HepG2 (cell line): ENCODE measurements at regions not wholly inside any gene's neighbourhood (a gene's known extent, or its start where the extent isn't known, plus 50 kb on each side); places are given as distances from the start of the nearest gene placed in this dataset.

Experiments used
- ATAC-seq: fragments of 200-7000 bp; cut with Tn5 transposase; 3 replicates; pipeline ENCODE4 v1.9.1; 2020; ENCODE audit warnings: mild to moderate bottlenecking, moderate library complexity
- BruUV-seq: library from RNA; stranded (reverse); fragments of 400-500 nt; replicated peaks from 2 replicates; lab custom pipeline; 2021; lab: Mats Ljungman, UMichigan
- CTCF ChIA-PET: fragments of 300-600 bp; formaldehyde crosslinking; extraction: SDS; loops from one replicate; lab custom pipeline; 2021; ENCODE audit warnings: low total read pairs, inconsistent platforms, low intra/inter-chr PET ratio; lab: Yijun Ruan, JAX
- POLR2A ChIA-PET: fragments of 350-600 bp; sonication (Branson Sonifier 250); formaldehyde crosslinking; loops from one replicate; lab custom pipeline; 2020; ENCODE audit warnings: antibody characterized with exemption, inconsistent platforms; lab: Yijun Ruan, JAX
- DNase-seq: peaks from one replicate; pipeline ENCODE4 v3.0.0-alpha.2; 2015; ENCODE audit warnings: low spot score
- FAIRE-seq: peaks from 3 replicates; lab custom pipeline; 2011; peaks lifted over from hg19 to GRCh38; lab: Jason Lieb, UNC
- H2AFZ ChIP-seq: one replicate; pipeline ENCODE4 v1.6.1; 2011; ENCODE audit warnings: low read length, inconsistent platforms
- H3K27ac ChIP-seq: fragments of 300-600 bp; 3 replicates; pipeline ENCODE4 v1.8.0; 2011; ENCODE audit warnings: mixed run types, mild to moderate bottlenecking, mixed read lengths, low read length, inconsistent platforms; ENCODE audit not compliant: insufficient read depth; ENCODE audit errors: extremely low read length
- H3K27me3 ChIP-seq, 2 experiments: fragments of 200-600 bp in 1 of 2; 2 replicates in 1 of 2; 3 replicates in 1 of 2; pipeline versions ENCODE4 v1.6.0 to v1.8.0; 2011; ENCODE audit warnings: low read length in 2 of 2, mild to moderate bottlenecking in 2 of 2, moderate library complexity in 2 of 2, inconsistent platforms in 1 of 2; ENCODE audit not compliant: insufficient read depth in 2 of 2, control insufficient read depth in 1 of 2
- H3K36me3 ChIP-seq, 2 experiments: fragments of 200-600 bp in 1 of 2; replicated peaks in 1 of 2; 2 replicates in 1 of 2; 3 replicates in 1 of 2; pipeline versions ENCODE4 v1.5.1 to v1.8.0; 2011; ENCODE audit warnings: low read length in 2 of 2, inconsistent platforms in 1 of 2; ENCODE audit not compliant: insufficient read depth in 2 of 2, control insufficient read depth in 1 of 2
- H3K4me1 ChIP-seq: 2 replicates; pipeline ENCODE4 v1.5.1; 2012; ENCODE audit warnings: low read length, inconsistent platforms; ENCODE audit not compliant: insufficient read depth
- H3K4me2 ChIP-seq: 2 replicates; pipeline ENCODE4 v1.6.0; 2011; ENCODE audit warnings: low read depth, low read length, inconsistent platforms
- H3K4me3 ChIP-seq, 3 experiments: fragments of 200-600 bp in 1 of 3; sonication (generic), shearing (Covaris generic) in 1 of 3; replicated peaks in 1 of 3; 2 replicates each; pipeline ENCODE4 v1.5.1; 2011 to 2016; ENCODE audit warnings: low read length in 3 of 3, inconsistent platforms in 2 of 3, low read depth in 2 of 3, mild to moderate bottlenecking in 2 of 3, control low read depth in 1 of 3, mixed read lengths in 1 of 3; ENCODE audit not compliant: insufficient read depth in 1 of 3
- H3K79me2 ChIP-seq: one replicate; pipeline ENCODE4 v1.6.1; 2011; ENCODE audit warnings: low read length, inconsistent platforms; ENCODE audit not compliant: insufficient read depth
- H3K9ac ChIP-seq: 2 replicates; pipeline ENCODE4 v1.6.0; 2011; ENCODE audit warnings: mild to moderate bottlenecking, low read depth, low read length, inconsistent platforms; ENCODE audit not compliant: insufficient read depth
- H3K9me3 ChIP-seq: 2 replicates; pipeline ENCODE4 v1.5.1; 2012; ENCODE audit warnings: mild to moderate bottlenecking, low read length
- H4K20me1 ChIP-seq: 2 replicates; pipeline ENCODE4 v1.6.0; 2011; ENCODE audit warnings: inconsistent platforms, mild to moderate bottlenecking, low read length, moderate library complexity; ENCODE audit not compliant: insufficient read depth
- AFF4 ChIP-seq: sonication (generic); formaldehyde crosslinking; IDR thresholded peaks from 2 replicates; pipeline ENCODE4 v1.4.0; 2020; ENCODE audit warnings: missing genetic modification reagents
- HDAC1 ChIP-seq: sonication (generic); formaldehyde crosslinking; IDR thresholded peaks from 2 replicates; pipeline ENCODE4 v1.5.1; 2020; ENCODE audit warnings: mild to moderate bottlenecking, missing genetic modification reagents
- HIC2 ChIP-seq: sonication (generic); formaldehyde crosslinking; IDR thresholded peaks from 2 replicates; pipeline ENCODE4 v1.9.0; 2022; ENCODE audit warnings: low read depth, missing genetic modification reagents
- MEIS2 ChIP-seq: sonication (generic); formaldehyde crosslinking; IDR thresholded peaks from 2 replicates; pipeline ENCODE4 v1.9.0; 2021; ENCODE audit warnings: mild to moderate bottlenecking, missing genetic modification reagents
- MLLT10 ChIP-seq: sonication (generic); formaldehyde crosslinking; IDR thresholded peaks from 2 replicates; pipeline ENCODE4 v1.4.0; 2020; ENCODE audit warnings: missing genetic modification reagents
- MXI1 ChIP-seq: IDR thresholded peaks from 3 replicates; pipeline ENCODE4 v1.6.1; 2012; ENCODE audit warnings: low read depth, low read length, inconsistent platforms, borderline replicate concordance
- MYC ChIP-seq: sonication (generic); formaldehyde crosslinking; IDR thresholded peaks from 2 replicates; pipeline ENCODE4 v1.9.0; 2021; ENCODE audit warnings: missing genetic modification reagents, borderline replicate concordance
- SALL2 ChIP-seq: sonication (generic); formaldehyde crosslinking; IDR thresholded peaks from 2 replicates; pipeline ENCODE4 v1.8.1; 2023; ENCODE audit warnings: mild to moderate bottlenecking, missing genetic modification reagents, inconsistent platforms
- SRF ChIP-seq: IDR thresholded peaks from 2 replicates; pipeline ENCODE4 v1.6.1; 2011; ENCODE audit warnings: mild to moderate bottlenecking, low read depth, low read length, moderate library complexity
- U2AF2 ChIP-seq: fragments of 200-400 bp; formaldehyde crosslinking; IDR thresholded peaks from 2 replicates; pipeline ENCODE4 v1.6.1; 2017; ENCODE audit warnings: low read depth, mild to moderate bottlenecking, low read length
- ZBTB25 ChIP-seq: IDR thresholded peaks from 2 replicates; pipeline ENCODE4 v1.6.1; 2018; ENCODE audit warnings: missing genetic modification reagents
- ZNF253 ChIP-seq: sonication (generic); formaldehyde crosslinking; IDR thresholded peaks from 2 replicates; pipeline ENCODE4 v1.8.0; 2022; ENCODE audit warnings: mild to moderate bottlenecking, missing genetic modification reagents, borderline replicate concordance
- WGBS: methylation state at CpG from one replicate; pipeline ENCODE4 v1.1.6; 2017; ENCODE audit warnings: low lambda C conversion rate; 5-methylcytosine and 5-hydroxymethylcytosine counted together
- in situ Hi-C: cut with HindIII; loops from 2 replicates; pipeline ENCODE4 v1.10.0; 2017; ENCODE audit warnings: low pct_unique_long_range_greater_than_20kb; ENCODE audit not compliant: extremely low pct_ligation_motif_present
- intact Hi-C: fragments of 100-400 bp; cut with micrococcal nuclease; formaldehyde crosslinking; loops from one replicate; pipeline ENCODE4 v1.10.0; 2022; ENCODE audit not compliant: unreplicated experiment

DNA sequence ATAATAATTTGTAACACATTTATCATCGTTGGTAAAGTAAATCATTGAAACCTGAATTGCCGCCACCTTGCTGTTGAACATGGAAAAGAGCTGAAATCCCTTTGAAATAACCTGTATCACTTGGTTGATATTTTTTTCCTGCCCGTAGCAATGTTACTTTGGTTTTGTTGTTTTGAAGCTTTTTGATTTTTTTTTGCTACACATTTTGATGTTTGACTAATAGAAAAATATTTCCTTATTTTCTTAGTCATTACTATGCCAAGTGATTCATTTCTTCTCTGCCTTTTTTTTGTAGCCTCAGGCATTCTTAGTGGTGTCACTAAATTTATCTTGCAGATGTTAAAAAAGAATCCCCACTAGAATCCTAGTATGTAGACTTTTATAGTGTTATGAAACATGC is 235.1 kb upstream of the MEOX2 start:
- no peak for FAIRE-seq
- H3K9ac ChIP-seq: no peak overlapping the region
- no peaks in the 10 kb centered on the region for H3K4me1 ChIP-seq
- H4K20me1 ChIP-seq: no peaks in the 10 kb centered on the region
- no peak overlapping the region for H3K4me3 ChIP-seq
- in situ Hi-C loops (no loop called here), intact Hi-C loops (no loop called here)
- H2AFZ ChIP-seq: no peak overlapping the region
- BruUV-seq: no TSS peak
- no peak for ATAC-seq
- H3K27ac ChIP-seq: no peak overlapping the region
- no peaks in the 10 kb centered on the region for H3K36me3 ChIP-seq
- H3K4me2 ChIP-seq: no peak overlapping the region
- no peak for TF ChIP-seq SRF
- no peak for TF ChIP-seq U2AF2
- TF ChIP-seq MYC (CRISPR knock-in tag): no peak
- TF ChIP-seq MLLT10 (CRISPR knock-in tag): no peak
- no peak for TF ChIP-seq MXI1
- no peak for TF ChIP-seq MEIS2
- no peak for TF ChIP-seq AFF4
- no peak for TF ChIP-seq SALL2 (CRISPR knock-in tag)
- no peak for TF ChIP-seq HDAC1 (CRISPR knock-in tag)
- TF ChIP-seq ZNF253 (CRISPR knock-in tag): no peak
- TF ChIP-seq HIC2 (CRISPR knock-in tag): no peak
- TF ChIP-seq ZBTB25 (CRISPR knock-in tag): no peak
- DNase-seq: no peak
- CTCF ChIA-PET: no interaction called here
- POLR2A ChIA-PET: no interaction called here
- no peaks in the 10 kb centered on the region for H3K27me3 ChIP-seq
- peaks cover 25% of the 10 kb centered on the region for H3K9me3 ChIP-seq
- H3K79me2 ChIP-seq: no peaks in the 10 kb centered on the region
- WGBS: 19% methylated on average over 3 of the region's 3 CpGs
